CD1c-positive myeloid dendritic cell (primary cell): ENCODE measurements at regions not wholly inside any gene's neighbourhood (a gene's known extent, or its start where the extent isn't known, plus 50 kb on each side); places are given as distances from the start of the nearest gene placed in this dataset.
"Not testable (repeated sequence)": the region's sequence is repeated elsewhere in the genome, so short reads cannot be mapped to it uniquely, and the experiment has no call there.

ENCODE experiments used
- DNase-seq: peaks from one replicate; pipeline ENCODE4 v3.0.0-alpha.2; 2016; ENCODE audit errors: extremely low spot score

GRCh38 chrX:119296973-119297372, 60.9 kb downstream of the PGRMC1 start:
- DNase-seq: not testable (repeated sequence)

GRCh38 chrX:119299812-119300211, 63.7 kb downstream of the PGRMC1 start:
- not testable (repeated sequence) for DNase-seq

GRCh38 chrX:119303137-119303536, 67.1 kb downstream of the PGRMC1 start:
- DNase-seq: no peak

- no peak for DNase-seq
Observed at GRCh38 chrX:119325456-119325855, 73.7 kb upstream of the SLC25A43 start.

GRCh38 chrX:119331873-119332272, 67.3 kb upstream of the SLC25A43 start:
- not testable (repeated sequence) for DNase-seq

GRCh38 chrX:119332855-119333720, 66.0 kb upstream of the SLC25A43 start:
- not testable (repeated sequence) for DNase-seq

GRCh38 chrX:119333721-119334032, 65.5 kb upstream of the SLC25A43 start:
- DNase-seq: not testable (repeated sequence)

GRCh38 chrX:119334468-119335050, 64.6 kb upstream of the SLC25A43 start:
- not testable (repeated sequence) for DNase-seq

GRCh38 chrX:119337201-119337600, 61.9 kb upstream of the SLC25A43 start:
- no peak for DNase-seq

GRCh38 chrX:119340606-119341205, 58.4 kb upstream of the SLC25A43 start:
- peak; percentile 1 for DNase-seq

GRCh38 chrX:119343856-119344255, 55.3 kb upstream of the SLC25A43 start:
- no peak for DNase-seq
